Tibial artery (tissue), 4 donors: ENCODE measurements at regions not wholly inside any gene's neighbourhood (a gene's known extent, or its start where the extent isn't known, plus 50 kb on each side); places are given as distances from the start of the nearest gene placed in this dataset.

Source experiments
- DNase-seq, 2 donors: peaks; one replicate each; pipeline ENCODE4 v3.0.0-alpha.2; 2019
- H3K27ac ChIP-seq, 2 donors: fragments of 200-600 bp; sonication (generic) in 1 of 2; 1 replicate in 1 of 2; 2 replicates in 1 of 2; pipeline ENCODE4 v1.5.1; 2018 to 2019; ENCODE audit warnings: mild to moderate bottlenecking in 1 of 2
- H3K27me3 ChIP-seq, 2 donors: fragments of 200-600 bp; sonication (generic) in 1 of 2; one replicate each; pipeline versions ENCODE4 v1.5.1 to v1.6.0; 2016 to 2019
- H3K36me3 ChIP-seq, 3 donors: fragments of 200-600 bp; sonication (generic) in 2 of 3; one replicate each; pipeline ENCODE4 v1.5.1; 2016 to 2019; ENCODE audit warnings: mild to moderate bottlenecking in 2 of 3
- H3K4me1 ChIP-seq, 4 donors: fragments of 200-600 bp; sonication (generic) in 2 of 4; 1 replicate in 3 of 4; 2 replicates in 1 of 4; pipeline ENCODE4 v1.5.1; 2016 to 2019
- H3K4me3 ChIP-seq, 2 donors: fragments of 200-600 bp; sonication (generic) in 1 of 2; 1 replicate in 1 of 2; 2 replicates in 1 of 2; pipeline ENCODE4 v1.5.1; 2018 to 2019; ENCODE audit warnings: mild to moderate bottlenecking in 2 of 2
- H3K9me3 ChIP-seq, 3 donors: fragments of 200-600 bp; sonication (generic) in 1 of 3; one replicate each; pipeline ENCODE4 v1.5.1; 2016 to 2019
- intact Hi-C: fragments of 100-400 bp; cut with DNase I; formaldehyde crosslinking; loops from one replicate; pipeline ENCODE4 v1.15.0; 2023; ENCODE audit warnings: low total_unique reads
- TF ChIP-seq, protein P1 (sequence below), 2 experiments: fragments of 200-600 bp in 1 of 2; fragments of 450-650 bp in 1 of 2; IDR thresholded peaks; one replicate each; pipeline ENCODE4 v1.5.1; 2017 to 2019; ENCODE audit warnings: antibody characterized with exemption in 2 of 2, mild to moderate bottlenecking in 1 of 2, moderate library complexity in 1 of 2

DNA sequence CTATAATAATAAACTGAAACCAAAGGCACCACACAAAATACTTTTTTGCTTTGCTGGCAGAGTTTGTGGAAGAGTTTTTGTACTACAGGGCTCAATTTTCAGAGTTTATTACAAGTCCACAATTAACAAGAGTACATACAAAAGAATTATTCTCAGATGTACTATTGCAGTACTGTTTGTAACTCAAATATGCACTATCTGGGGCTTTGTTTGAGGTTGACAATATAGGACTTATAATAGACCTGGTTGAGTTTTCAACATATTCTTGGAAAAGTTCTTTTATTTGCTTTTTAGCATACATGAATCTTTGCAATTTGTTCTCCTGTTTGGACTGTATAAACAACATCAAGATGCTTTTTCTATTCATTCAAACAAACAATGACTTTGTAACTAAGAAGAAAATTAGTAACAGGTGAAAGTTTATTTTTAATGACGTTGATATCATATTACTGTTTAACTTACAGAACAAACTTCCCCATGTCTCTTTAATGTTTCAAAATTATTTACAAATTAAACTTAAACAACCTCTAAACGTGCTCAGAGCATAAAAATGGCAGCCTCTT is 407.4 kb upstream of the PRICKLE1 start:
- no peak for DNase-seq
- Histone ChIP-seq H3K27me3 (no peaks in the 10 kb centered on the region), H3K4me1 (no peaks in the 10 kb centered on the region), H3K27ac (no peak overlapping the region), H3K9me3 (no peaks in the 10 kb centered on the region), H3K4me3 (no peak overlapping the region), H3K36me3 (no peaks in the 10 kb centered on the region)
- intact Hi-C loops = no loop called here
- TF ChIP-seq, protein P1, sequence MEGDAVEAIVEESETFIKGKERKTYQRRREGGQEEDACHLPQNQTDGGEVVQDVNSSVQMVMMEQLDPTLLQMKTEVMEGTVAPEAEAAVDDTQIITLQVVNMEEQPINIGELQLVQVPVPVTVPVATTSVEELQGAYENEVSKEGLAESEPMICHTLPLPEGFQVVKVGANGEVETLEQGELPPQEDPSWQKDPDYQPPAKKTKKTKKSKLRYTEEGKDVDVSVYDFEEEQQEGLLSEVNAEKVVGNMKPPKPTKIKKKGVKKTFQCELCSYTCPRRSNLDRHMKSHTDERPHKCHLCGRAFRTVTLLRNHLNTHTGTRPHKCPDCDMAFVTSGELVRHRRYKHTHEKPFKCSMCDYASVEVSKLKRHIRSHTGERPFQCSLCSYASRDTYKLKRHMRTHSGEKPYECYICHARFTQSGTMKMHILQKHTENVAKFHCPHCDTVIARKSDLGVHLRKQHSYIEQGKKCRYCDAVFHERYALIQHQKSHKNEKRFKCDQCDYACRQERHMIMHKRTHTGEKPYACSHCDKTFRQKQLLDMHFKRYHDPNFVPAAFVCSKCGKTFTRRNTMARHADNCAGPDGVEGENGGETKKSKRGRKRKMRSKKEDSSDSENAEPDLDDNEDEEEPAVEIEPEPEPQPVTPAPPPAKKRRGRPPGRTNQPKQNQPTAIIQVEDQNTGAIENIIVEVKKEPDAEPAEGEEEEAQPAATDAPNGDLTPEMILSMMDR (IDR thresholded peaks at IDR 0.05) = no peak

DNA sequence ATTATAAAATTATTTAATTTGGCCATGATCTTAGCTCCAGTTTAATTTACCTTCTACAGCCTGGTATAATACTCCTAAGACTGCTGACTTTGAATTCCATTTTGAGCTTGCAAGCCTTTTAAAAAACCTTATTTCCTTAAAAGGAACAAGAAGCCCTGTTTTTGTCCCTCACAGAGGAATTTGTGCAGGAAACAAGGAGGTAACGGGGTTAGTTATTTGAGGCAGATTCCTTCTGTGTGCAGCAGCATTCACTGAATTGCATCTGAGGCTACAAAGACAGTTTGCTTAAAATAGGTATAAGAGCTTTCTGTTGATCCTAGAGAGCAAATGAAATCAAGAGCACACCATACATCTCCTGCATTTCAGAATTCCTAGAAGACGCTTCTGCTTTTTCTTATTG is 403.3 kb upstream of the PRICKLE1 start:
- Histone ChIP-seq H3K9me3 (no peaks in the 10 kb centered on the region), H3K27me3 (no peaks in the 10 kb centered on the region), H3K27ac (no peak overlapping the region), H3K4me1 (no peaks in the 10 kb centered on the region), H3K36me3 (no peaks in the 10 kb centered on the region), H3K4me3 (no peak overlapping the region)
- TF ChIP-seq, protein P1 (IDR thresholded peaks at IDR 0.05) = no peak
- no peak for DNase-seq
- intact Hi-C loops = no loop called here

DNA sequence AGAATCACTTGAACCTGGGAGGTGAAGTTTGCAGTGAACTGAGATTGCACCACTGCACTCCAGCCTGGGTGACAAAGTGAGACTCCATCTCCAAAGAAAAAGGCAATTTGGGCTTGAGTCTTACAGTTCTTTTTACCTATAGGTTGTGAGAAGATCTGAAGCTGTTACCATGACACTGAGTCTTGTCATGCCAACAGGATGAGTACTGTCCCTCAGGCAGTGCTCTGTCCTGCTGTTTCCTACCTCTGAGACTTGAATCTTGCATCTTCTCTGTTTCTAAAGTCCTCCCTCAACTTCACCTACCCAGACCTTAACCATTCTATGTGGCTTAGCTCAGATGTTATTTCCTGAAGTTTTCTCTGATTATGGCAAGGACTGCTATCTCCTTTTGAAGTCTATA is 400.8 kb upstream of the PRICKLE1 start:
- no peak overlapping the region for H3K27ac ChIP-seq
- H3K4me3 ChIP-seq = no peak overlapping the region
- DNase-seq = no peak
- H3K4me1 ChIP-seq = no peaks in the 10 kb centered on the region
- intact Hi-C loops = no loop called here
- no peaks in the 10 kb centered on the region for H3K27me3 ChIP-seq
- TF ChIP-seq, protein P1 (IDR thresholded peaks at IDR 0.05) = no peak
- no peaks in the 10 kb centered on the region for H3K9me3 ChIP-seq
- H3K36me3 ChIP-seq = no peaks in the 10 kb centered on the region

DNA sequence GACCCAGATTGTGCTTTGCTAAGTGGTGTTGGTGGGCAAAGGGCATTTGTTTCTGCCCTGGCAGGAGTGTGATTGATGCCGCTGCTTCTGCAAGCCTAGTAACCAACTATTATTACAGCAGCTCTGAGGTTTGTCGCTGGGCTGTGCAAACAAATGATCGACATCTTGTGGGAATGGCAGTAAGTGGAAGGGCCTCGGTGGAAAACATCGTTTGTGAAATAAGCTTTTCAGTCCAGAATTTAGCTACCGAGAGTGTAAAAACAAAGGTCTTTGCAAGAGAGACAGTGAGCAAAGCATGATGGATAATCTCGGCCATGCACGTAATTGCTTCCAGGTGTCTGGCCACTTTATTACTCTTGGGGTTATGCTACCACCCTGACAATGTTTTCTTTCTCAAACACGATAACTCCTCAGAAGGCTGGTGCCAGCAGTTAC is 397.7 kb upstream of the PRICKLE1 start:
- H3K9me3 ChIP-seq = no peaks in the 10 kb centered on the region
- no peak overlapping the region for H3K27ac ChIP-seq
- H3K36me3 ChIP-seq = no peaks in the 10 kb centered on the region
- DNase-seq = no peak
- intact Hi-C loops = no loop called here
- H3K27me3 ChIP-seq = no peaks in the 10 kb centered on the region
- no peaks in the 10 kb centered on the region for H3K4me1 ChIP-seq
- H3K4me3 ChIP-seq = no peak overlapping the region
- TF ChIP-seq, protein P1 (IDR thresholded peaks at IDR 0.05) = no peak

DNA sequence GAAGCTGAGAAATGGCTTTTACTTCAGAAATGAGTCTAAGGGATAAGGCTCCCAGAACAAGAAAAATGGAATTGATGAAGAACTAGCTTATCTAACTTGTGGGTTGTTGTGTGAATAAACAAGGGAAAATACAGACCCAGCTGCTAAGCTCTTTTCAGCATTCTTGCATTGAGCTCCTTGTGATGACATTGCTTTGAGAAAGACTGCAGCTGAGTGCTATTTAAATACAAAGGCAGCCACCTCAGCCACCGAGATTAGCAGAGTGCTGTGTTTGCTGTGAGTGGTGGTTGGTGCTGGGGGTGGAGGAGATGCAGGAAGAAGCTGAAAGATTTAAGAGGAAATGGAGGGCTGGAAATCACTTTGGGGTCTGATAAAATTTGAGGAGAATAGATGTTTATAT is 396.0 kb upstream of the PRICKLE1 start:
- Histone ChIP-seq H3K27me3 (no peaks in the 10 kb centered on the region), H3K9me3 (no peaks in the 10 kb centered on the region), H3K36me3 (no peaks in the 10 kb centered on the region), H3K27ac (no peak overlapping the region), H3K4me3 (no peak overlapping the region), H3K4me1 (no peaks in the 10 kb centered on the region)
- intact Hi-C loops = no loop called here
- DNase-seq = no peak
- TF ChIP-seq, protein P1 (IDR thresholded peaks at IDR 0.05) = no peak

DNA sequence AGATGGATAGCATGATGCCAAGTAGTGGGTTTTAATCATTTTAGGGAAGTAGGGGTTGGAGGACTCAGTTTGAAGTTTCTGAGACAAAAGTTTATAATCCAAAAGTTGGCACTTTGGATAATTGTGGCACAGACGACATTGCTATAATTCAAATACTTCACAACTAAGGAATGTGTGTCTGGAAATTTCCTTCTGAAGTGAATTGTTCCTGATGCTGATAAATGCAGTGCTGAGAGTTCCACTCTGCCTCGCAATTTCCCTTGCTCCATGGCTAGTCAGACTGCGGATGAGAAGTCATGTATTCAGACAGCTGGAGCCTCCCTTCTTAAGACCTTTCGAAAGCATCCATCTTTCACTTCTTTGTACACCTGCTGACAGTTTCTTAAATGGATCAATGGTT is 393.3 kb upstream of the PRICKLE1 start:
- Histone ChIP-seq H3K27ac (no peak overlapping the region), H3K36me3 (no peaks in the 10 kb centered on the region), H3K4me3 (no peak overlapping the region), H3K4me1 (no peaks in the 10 kb centered on the region), H3K9me3 (no peaks in the 10 kb centered on the region), H3K27me3 (no peaks in the 10 kb centered on the region)
- DNase-seq = no peak
- intact Hi-C loops = no loop called here
- TF ChIP-seq, protein P1 (IDR thresholded peaks at IDR 0.05) = no peak
